ENCODE measurements at regions not wholly inside any gene's neighbourhood (a gene's known extent, or its start where the extent isn't known, plus 50 kb on each side); places are given as distances from the start of the nearest gene placed in this dataset.

DNA sequence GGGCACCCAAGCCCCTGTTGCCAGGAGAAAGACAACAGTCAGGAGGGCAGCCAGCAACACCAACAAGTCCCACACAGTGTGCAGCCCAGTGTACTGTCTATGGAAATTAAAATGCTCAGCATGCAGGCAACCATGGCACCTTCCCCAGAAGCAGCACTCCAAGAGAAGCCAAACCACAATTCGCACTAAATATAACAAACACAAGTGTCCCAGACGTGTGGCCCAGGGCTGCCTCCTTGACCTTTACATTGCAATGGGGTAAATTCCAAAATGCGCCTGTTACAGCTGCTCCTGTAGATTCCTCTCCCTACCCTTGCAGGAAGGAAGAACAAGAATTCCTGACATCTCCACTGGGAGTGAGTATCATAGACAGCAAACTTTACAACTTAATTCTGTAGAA lies 292.8 kb upstream of the USP9Y start:
- no peak for TF ChIP-seq EZH2 (IDR thresholded peaks at IDR 0.05; ENCODE audit: borderline replicate concordance, low read depth, low read length, severe bottlenecking)
- TF ChIP-seq CTCF (IDR thresholded peaks at IDR 0.05; ENCODE audit: borderline replicate concordance, extremely low read depth, low read length, poor library complexity, severe bottlenecking): no peak
